NT2/D1 (cell line): ENCODE measurements at regions not wholly inside any gene's neighbourhood (a gene's known extent, or its start where the extent isn't known, plus 50 kb on each side); places are given as distances from the start of the nearest gene placed in this dataset.

Source experiments
- YY1 ChIP-seq: IDR thresholded peaks from 2 replicates; pipeline ENCODE4 v1.6.1; 2011; ENCODE audit not compliant: insufficient read length, insufficient read depth
- ZNF274 ChIP-seq: IDR thresholded peaks from 2 replicates; pipeline ENCODE4 v1.6.1; 2011; ENCODE audit warnings: mild to moderate bottlenecking, low read depth, low read length

GRCh38 chr2:220114443-220114842 is 487.0 kb downstream of the SLC4A3 start:
- TF ChIP-seq YY1 (no peak), ZNF274 (no peak)
